NCI-H510A treated with DMSO at 0.1 percent for 48 hours (cell line): ENCODE measurements at regions not wholly inside any gene's neighbourhood (a gene's known extent, or its start where the extent isn't known, plus 50 kb on each side); places are given as distances from the start of the nearest gene placed in this dataset.
"Not testable (repeated sequence)": the region's sequence is repeated elsewhere in the genome, so short reads cannot be mapped to it uniquely, and the experiment has no call there.

Experiments
- DNase-seq: peaks from one replicate; lab custom pipeline; 2025; lab: John Stamatoyannopoulos, UW

DNA sequence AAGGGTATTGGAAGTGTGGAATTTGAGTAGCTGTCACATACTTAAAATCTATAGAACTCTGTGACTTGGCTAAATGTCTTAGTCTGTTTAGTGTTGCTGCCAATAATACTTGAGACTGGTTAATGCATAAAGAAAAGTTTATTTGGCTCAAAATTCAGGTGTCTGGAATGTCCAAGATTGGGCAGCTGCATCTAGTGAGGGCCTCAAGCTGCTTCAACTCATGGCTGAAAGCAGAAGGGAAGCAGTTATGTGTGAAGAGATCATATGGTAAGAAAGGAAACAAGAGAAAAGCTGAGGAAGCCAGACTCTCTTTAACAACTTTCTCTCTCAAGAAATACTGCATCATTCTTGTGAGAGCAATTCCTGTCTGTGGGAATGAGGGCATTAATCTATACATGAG lies 1043.3 kb upstream of the CDH6 start:
- DNase-seq, result no peak

- no peak for DNase-seq
Measured at GRCh38 chr5:30149526-30149925, 1044.0 kb upstream of the CDH6 start.

DNA sequence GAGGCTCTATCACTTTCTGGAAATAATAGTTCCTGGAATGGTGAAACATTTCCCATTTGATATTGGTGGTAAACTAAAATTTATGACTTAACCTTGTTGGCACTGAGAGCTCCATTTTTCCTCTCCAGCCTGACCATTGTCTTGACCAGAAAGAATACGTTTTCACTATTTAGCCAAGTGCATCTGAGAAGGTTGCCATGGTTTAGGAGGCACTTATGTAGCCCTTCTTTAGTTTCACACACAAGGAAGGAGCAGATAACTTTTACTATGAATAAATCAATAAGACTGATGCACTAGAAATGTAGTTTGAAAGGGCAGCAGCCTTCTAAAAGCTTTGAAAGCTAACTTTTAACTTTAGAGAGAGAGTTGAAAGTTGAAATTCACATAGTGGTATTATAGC lies 1045.5 kb upstream of the CDH6 start:
- no peak for DNase-seq

GRCh38 chr5:30144059-30144458 lies 1049.4 kb upstream of the CDH6 start:
- DNase-seq, result not testable (repeated sequence)

DNA sequence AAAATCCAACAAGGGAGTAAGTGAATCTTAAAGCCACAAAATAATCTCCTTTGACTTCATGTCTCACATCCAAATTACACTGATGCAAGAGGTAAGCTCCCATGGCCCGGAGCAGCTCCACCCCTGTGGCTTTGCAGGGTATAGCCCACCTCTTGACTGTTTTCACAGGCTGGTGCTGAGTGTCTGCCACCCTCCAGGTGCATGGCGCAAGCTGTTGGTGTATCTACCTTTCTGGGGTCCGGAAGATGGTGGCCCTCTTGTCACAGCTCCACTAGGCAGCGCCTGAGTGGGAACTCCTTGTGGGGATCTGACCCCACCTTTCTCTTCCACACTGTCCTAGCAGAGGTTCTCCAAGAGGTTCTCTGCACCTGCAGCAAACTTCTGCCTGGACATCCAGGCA lies 1051.1 kb upstream of the CDH6 start:
- DNase-seq, result no peak

DNA sequence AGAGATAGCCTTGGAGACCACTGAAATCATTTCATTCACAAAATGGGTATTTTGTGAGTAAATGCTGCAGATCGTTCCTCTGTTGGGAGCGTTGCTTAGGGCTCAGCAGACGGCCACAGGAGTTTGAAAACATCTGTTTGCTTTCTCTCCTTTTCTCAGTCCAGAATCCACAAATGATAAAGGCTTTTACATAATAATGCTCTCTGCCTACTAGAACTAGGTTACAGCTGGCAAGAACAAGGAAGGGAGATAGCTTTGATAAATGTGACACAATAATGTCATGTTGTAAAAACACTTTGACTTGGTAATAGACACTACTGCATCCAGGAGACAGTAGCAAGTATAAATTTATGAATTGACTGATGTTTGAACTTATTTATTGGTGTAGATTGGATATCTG lies 1072.4 kb upstream of the CDH6 start:
- DNase-seq, result no peak

- no peak for DNase-seq
Measured at GRCh38 chr5:30117135-30117534, 1076.4 kb upstream of the CDH6 start.

DNA sequence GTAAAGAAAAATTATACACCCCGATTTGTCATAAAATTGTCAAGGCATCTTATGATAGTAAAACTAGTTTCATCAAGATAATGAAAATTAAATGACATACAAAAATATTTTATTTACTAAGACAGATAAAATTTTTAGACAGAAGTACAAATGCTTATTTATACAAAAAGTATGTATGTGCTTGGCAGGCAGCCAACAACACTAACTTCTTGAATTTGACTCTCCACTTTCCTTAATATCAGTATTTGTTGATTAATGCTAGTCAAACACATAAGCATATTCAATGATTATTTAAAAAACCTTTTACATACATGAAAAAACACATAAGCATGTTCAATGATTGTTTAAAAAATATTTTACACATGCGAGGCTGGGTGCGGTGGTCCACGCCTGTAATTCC lies 1079.9 kb upstream of the CDH6 start:
- no peak for DNase-seq

DNA sequence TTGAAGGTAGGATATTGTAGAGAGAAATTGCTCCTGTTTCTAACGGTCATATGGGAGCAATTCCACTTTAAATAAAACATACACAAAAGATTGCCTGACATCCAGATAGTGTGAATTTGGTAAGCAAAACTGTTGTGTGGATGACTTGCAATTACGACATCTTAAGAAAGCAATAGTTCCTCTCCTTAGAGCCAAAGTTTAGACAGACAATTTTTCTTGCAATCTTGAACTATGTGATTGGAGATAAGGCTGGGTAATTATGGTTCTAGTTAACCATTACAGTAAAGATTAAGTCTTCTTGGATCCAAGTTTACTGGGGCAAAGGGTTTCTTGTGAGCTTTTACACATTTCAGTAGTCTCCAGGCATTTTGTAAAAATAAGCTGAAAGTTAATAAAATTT lies 1080.6 kb upstream of the CDH6 start:
- DNase-seq, result no peak

DNA sequence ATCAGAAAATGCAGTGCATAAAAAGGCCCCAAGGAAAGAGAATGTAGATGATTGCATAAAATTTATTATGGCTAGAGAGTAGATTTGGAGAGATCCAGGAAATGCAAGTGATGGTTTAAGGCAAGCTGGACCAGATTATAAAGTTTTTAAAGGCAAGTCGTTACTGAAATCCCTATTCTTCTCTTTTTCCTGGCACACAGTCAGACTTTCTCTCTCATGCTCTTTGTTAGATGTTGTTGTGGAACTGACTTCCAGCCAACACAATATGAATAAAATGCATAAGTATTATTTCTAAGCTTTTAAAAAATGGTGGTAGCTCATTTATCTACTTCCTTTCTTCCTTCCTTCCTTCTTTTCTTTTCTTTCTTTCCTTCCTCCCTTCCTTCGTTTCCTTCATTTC lies 1085.4 kb upstream of the CDH6 start:
- DNase-seq, result no peak

- DNase-seq, result no peak
Measured at GRCh38 chr5:30106596-30106995, 1086.9 kb upstream of the CDH6 start.

GRCh38 chr5:30104872-30105596 lies 1088.5 kb upstream of the CDH6 start:
- no peak for DNase-seq

DNA sequence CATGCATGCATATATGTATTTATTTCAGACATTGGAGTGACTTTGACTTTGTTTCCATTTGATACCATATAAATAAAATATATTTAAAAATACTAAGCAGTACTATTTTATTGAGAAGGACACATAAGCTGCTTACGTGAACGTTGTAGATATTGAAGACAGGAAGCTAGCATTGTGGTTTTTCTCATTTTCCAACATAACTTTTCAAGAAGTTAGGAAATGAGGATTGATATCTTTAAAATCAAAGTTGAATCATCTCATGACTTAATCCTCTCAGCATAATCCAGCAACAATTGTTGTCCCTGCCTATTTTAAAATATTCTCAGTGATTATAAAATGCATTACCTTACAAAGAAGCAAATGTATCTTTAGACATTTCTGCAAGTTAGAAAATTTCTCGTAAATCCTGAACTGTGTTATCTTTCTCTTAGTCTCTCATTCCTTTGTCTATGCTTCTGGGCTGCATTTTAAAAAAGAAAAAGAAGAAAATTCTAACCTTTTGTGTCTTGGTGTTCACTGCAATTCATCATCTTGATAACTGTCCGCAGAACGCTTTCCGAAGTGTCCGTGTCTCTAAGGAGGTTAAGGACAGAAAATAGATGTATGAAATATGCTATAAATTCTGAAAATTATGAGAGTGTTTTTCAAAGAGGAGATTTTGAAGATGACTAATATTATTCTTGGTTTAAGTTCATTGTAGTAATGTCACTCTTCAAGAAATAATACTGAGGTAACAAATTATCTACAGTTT lies 1089.9 kb upstream of the CDH6 start:
- no peak for DNase-seq

GRCh38 chr5:30103052-30103451 lies 1090.4 kb upstream of the CDH6 start:
- DNase-seq, result no peak

DNA sequence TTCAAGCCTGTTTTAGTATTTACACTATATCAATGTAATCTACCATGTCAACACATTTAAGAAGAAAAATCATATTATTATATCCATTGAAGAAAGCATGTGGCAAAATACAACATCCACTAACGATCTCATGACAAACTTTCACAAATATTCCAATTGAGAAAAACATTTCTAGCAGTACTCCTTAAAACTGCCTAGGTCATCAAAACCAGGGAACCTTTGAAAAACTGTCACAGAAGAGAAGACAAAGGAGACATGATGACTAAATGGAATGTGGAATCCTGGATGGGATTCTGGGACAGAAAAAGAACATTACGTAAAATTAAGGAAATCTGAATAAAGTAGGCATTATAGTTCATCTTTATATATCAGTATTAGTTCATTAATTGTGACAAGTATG lies 1091.3 kb upstream of the CDH6 start:
- no peak for DNase-seq

DNA sequence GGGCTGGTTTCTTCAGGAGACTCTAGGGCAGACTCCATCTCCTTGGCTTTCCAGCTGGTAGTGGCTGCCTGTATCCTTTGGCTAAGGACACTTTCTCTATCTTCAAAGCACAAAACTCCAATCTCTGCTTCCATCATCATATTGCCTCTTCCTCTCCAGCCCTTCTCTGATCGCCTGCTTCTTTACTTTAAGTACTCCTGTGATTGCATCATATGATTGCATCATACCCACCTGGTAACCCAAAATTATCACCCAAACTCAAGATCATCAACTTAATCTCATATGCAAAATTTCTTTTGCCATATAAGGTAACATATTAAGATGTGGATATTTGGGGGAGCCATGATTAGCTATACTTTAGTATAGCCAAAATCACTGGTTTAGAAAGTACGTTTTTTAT lies 1092.6 kb upstream of the CDH6 start:
- peak; percentile 92 for DNase-seq

DNA sequence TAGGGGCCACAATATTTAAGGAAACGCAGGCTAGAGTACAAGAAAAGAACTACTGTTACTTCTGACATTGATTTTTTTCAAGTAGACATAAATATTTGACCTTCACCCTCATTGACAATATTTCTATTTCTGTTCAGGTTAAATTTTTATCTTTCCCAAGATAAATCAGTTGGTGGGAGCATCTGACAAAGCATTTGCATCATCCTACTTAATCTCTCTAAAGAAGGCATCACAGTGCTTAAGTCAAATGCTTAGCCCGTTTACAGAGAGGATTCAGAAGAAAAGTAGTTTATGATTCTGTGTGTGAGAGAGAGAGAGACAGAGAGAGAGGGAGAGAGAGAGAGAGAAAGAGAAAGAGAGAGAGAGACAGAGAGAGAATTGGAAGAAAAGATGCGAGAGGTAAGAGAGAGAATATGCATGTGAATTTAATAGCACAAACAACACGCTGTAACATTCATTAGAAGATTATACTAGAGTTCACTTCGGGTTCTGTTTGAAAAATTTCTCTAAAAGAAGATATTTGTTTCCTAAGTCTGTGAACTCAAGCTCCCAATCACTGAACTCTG lies 1093.3 kb upstream of the CDH6 start:
- DNase-seq, result peak; percentile 69

- DNase-seq, result peak; percentile 38
Measured at GRCh38 chr5:30099634-30100033, 1093.9 kb upstream of the CDH6 start.

- DNase-seq, result no peak
Measured at GRCh38 chr5:30098940-30099339, 1094.5 kb upstream of the CDH6 start.

- DNase-seq, result no peak
Measured at GRCh38 chr5:30092548-30092947, 1100.9 kb upstream of the CDH6 start.

GRCh38 chr5:30069441-30070263 lies 1123.8 kb upstream of the CDH6 start:
- DNase-seq, result no peak

DNA sequence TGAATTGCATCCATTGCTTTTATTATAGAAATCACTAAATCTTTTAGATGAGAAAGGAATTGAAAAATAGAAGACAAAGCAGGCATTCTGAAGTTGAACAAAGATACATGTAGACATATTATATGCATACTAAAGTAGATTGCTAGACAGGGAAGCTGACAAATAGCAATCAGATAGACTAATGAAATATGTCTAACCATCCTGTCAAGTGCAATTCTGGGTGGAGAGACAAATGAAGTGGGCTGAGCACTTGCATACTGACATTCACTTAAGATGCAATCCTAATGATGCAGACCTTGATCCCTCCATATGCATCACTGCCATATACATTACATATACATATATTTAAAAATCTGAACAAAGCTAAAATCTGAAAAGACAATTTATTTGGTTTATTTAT lies 1130.0 kb upstream of the CDH6 start:
- DNase-seq, result no peak

DNA sequence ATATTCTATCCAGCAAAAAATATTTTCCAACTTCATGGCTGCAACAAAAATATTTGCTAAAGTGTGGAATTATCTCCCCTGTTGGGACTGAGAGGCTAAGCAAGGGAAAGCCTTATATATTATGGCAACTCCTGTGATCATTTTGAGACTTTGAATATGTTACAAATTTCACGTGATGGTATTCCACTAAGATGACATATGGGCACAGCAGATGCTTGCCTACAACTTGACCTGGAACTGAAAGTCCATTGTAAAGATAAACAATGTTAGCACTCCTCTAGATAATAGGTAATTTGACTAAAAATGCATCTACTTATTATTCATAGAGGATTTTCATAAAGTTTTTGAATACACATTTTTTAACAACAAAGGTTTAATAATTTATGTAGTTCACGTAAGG lies 1141.5 kb upstream of the CDH6 start:
- DNase-seq, result no peak
